K562 (cell line): ENCODE measurements at regions not wholly inside any gene's neighbourhood (a gene's known extent, or its start where the extent isn't known, plus 50 kb on each side); places are given as distances from the start of the nearest gene placed in this dataset.

Experiments used
- ATAC-seq: fragments of 200-7000 bp; cut with Tn5 transposase; 3 replicates; pipeline ENCODE4 v1.9.1; 2020; ENCODE audit warnings: moderate library complexity
- BruUV-seq: library from RNA; stranded (reverse); fragments of 400-500 nt; replicated peaks from 2 replicates; lab custom pipeline; 2021; lab: Mats Ljungman, UMichigan
- CTCF ChIA-PET: fragments of 300-600 bp; formaldehyde crosslinking; extraction: SDS; loops from one replicate; lab custom pipeline; 2021; ENCODE audit warnings: low intra/inter-chr PET ratio; lab: Yijun Ruan, JAX
- POLR2A ChIA-PET: fragments of 300-600, 350-650 bp; sonication (Branson Sonifier 250); formaldehyde crosslinking; extraction: SDS; loops from one replicate; lab custom pipeline; 2021; ENCODE audit warnings: antibody characterized with exemption, inconsistent platforms; lab: Yijun Ruan, JAX
- DNase-seq, 4 experiments: peaks; one replicate each; pipeline versions ENCODE4 v3.0.0 to v3.0.0-alpha.2; 2011 to 2018; ENCODE audit warnings: low spot score in 3 of 4, mixed read lengths in 3 of 4; ENCODE audit errors: extremely low read depth in 1 of 4
- FAIRE-seq: peaks from 2 replicates; lab custom pipeline; 2011; peaks lifted over from hg19 to GRCh38; lab: Jason Lieb, UNC
- H2AFZ ChIP-seq: 2 replicates; pipeline ENCODE4 v1.6.0; 2011; ENCODE audit warnings: low read depth, low read length, control low read depth, inconsistent platforms
- H3K27ac ChIP-seq: fragments of 200-600 bp; 3 replicates; pipeline ENCODE4 v1.8.0; 2011; ENCODE audit warnings: low read depth, mild to moderate bottlenecking, control low read depth, inconsistent platforms, low read length, moderate library complexity, mixed read lengths; ENCODE audit errors: extremely low read depth
- H3K27me3 ChIP-seq, 2 experiments: fragments of 300-600 bp in 1 of 2; 2 replicates in 1 of 2; 3 replicates in 1 of 2; pipeline versions ENCODE4 v1.6.0 to v1.8.0; 2011; ENCODE audit warnings: inconsistent platforms in 2 of 2, low read length in 2 of 2, mild to moderate bottlenecking in 1 of 2, mixed read lengths in 1 of 2, moderate library complexity in 1 of 2; ENCODE audit not compliant: control insufficient read depth in 2 of 2, insufficient read depth in 2 of 2
- H3K36me3 ChIP-seq: fragments of 300-600 bp; 3 replicates; pipeline ENCODE4 v1.8.0; 2011; ENCODE audit warnings: mild to moderate bottlenecking, low read length, inconsistent platforms; ENCODE audit not compliant: control insufficient read depth, insufficient read depth
- H3K4me1 ChIP-seq, 2 experiments: fragments of 200-600 bp in 1 of 2; replicated peaks in 1 of 2; 2 replicates in 1 of 2; 3 replicates in 1 of 2; pipeline versions ENCODE4 v1.5.1 to v1.8.0; 2011; ENCODE audit warnings: inconsistent platforms in 2 of 2, low read length in 2 of 2, mild to moderate bottlenecking in 1 of 2, mixed read lengths in 1 of 2, moderate library complexity in 1 of 2; ENCODE audit not compliant: control insufficient read depth in 2 of 2, insufficient read depth in 2 of 2
- H3K4me2 ChIP-seq: 2 replicates; pipeline ENCODE4 v1.6.1; 2011; ENCODE audit warnings: low read length, control low read depth, inconsistent platforms, mixed read lengths; ENCODE audit not compliant: insufficient read depth
- H3K4me3 ChIP-seq: fragments of 200-600 bp; sonication (generic), shearing (Covaris generic); 2 replicates; pipeline ENCODE4 v1.5.1; 2016; ENCODE audit warnings: control low read depth, inconsistent platforms
- H3K79me2 ChIP-seq: fragments of 200-600 bp; 3 replicates; pipeline ENCODE4 v1.8.0; 2011; ENCODE audit warnings: low read length, inconsistent platforms; ENCODE audit not compliant: control insufficient read depth, insufficient read depth
- H3K9ac ChIP-seq, 2 experiments: 2 replicates each; pipeline versions ENCODE4 v1.6.0 to v1.6.1; 2011; ENCODE audit warnings: low read depth in 2 of 2, low read length in 2 of 2, control low read depth in 1 of 2, inconsistent platforms in 1 of 2, mild to moderate bottlenecking in 1 of 2, mixed read lengths in 1 of 2; ENCODE audit not compliant: insufficient read depth in 1 of 2
- H3K9me1 ChIP-seq: one replicate; pipeline ENCODE4 v1.6.0; 2011; ENCODE audit warnings: inconsistent platforms, mild to moderate bottlenecking, low read length, moderate library complexity; ENCODE audit not compliant: control insufficient read depth, insufficient read depth
- H3K9me3 ChIP-seq: replicated peaks from 2 replicates; pipeline ENCODE4 v1.5.1; 2011; ENCODE audit warnings: low read depth, low read length, inconsistent platforms; ENCODE audit not compliant: control insufficient read depth, insufficient read depth
- H4K20me1 ChIP-seq: replicated peaks from 2 replicates; pipeline ENCODE4 v1.6.1; 2011; ENCODE audit warnings: low read length, inconsistent platforms, mixed read lengths; ENCODE audit not compliant: control insufficient read depth, insufficient read depth
- ETV1 ChIP-seq: fragments of 450-650 bp; conservative IDR thresholded peaks from 2 replicates; pipeline ENCODE4 v1.6.1; 2016; ENCODE audit warnings: missing genetic modification characterization, control low read depth, low read depth, missing compliant biosample characterization
- KDM2B ChIP-seq: fragments of 250-450 bp; sonication (Bioruptor Pico); IDR thresholded peaks from 2 replicates; pipeline ENCODE4 v1.8.0; 2021; ENCODE audit warnings: mild to moderate bottlenecking, moderate library complexity
- RBM25 ChIP-seq: fragments of 200-400 bp; formaldehyde crosslinking; IDR thresholded peaks from 2 replicates; pipeline ENCODE4 v1.6.1; 2018; ENCODE audit warnings: low read length, low read depth, moderate library complexity; ENCODE audit not compliant: severe bottlenecking
- WGBS: fragments of 100-300 bp; shearing (Covaris generic); methylation state at CpG from one replicate; pipeline ENCODE4 v1.1.6; 2016; ENCODE audit warnings: low coverage, mixed read lengths; ENCODE audit not compliant: insufficient coverage; ENCODE audit errors: missing lambda C conversion rate; 5-methylcytosine and 5-hydroxymethylcytosine counted together
- in situ Hi-C: fragments of 300-500 bp; cut with MboI; formaldehyde crosslinking; loops from 4 replicates; pipeline ENCODE4 v1.15.0; 2018; ENCODE audit warnings: inconsistent platforms, mixed read lengths
- intact Hi-C: fragments of 100-400 bp; cut with micrococcal nuclease; formaldehyde crosslinking; loops from 2 replicates; pipeline ENCODE4 v1.14.2; 2022
- TF ChIP-seq, protein P1 (sequence below): fragments of 450-650 bp; IDR thresholded peaks from 2 replicates; pipeline ENCODE4 v1.7.0; 2016; ENCODE audit warnings: borderline replicate concordance
- TF ChIP-seq, protein P2 (sequence below): fragments of 250-450 bp; sonication (Bioruptor Pico); IDR thresholded peaks from 2 replicates; pipeline ENCODE4 v1.5.0; 2021

DNA sequence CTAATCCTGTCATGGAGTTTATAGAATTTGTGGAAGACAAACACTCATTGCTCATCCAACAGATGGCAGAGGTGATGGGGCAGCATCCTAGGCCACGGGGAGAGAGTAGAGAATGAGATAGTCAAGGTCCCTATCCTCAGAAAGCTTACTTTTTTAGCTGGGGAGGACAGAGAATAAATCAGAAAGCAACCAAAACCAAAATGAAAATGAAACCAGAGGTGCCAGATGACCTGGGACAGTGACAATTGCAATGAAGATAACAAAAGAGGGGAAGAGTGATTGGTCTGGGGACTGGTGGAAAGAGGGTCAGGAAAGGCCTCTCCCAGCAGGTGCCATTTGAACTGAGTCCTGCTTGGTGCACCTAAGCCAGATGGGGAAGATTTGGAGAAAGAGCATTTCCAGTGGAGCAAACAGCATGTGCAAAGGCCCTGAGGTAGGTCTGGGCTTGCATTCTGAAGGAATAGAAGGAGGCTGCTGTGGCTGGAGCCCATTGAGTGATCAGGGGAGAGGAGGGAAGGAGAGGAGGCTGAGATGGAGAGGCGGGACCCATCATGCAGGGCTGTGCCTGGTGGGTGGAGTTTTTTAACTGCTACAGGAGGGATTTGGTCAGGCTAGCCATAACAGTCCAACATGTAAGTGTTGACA, 164.1 kb downstream of the RPS24 start:
- no TSS peak for BruUV-seq
- Histone ChIP-seq H3K36me3 (no peaks in the 10 kb centered on the region), H3K9me1 (no peaks in the 10 kb centered on the region), H3K4me1 (0 out of 5 replicates have a peak, but pooled peaks cover 0 to 4% of the 10 kb centered on the region in 2 experiments), H3K4me2 (no peak overlapping the region), H3K27ac (no peak overlapping the region), H3K9ac (no peak overlapping the region), H3K79me2 (no peaks in the 10 kb centered on the region), H4K20me1 (no peaks in the 10 kb centered on the region; the same call in 1 of the 2 replicates), H3K4me3 (no peak overlapping the region), H2AFZ (no peak overlapping the region), H3K9me3 (no peaks in the 10 kb centered on the region), H3K27me3 (peaks cover 0 to 22% of the 10 kb centered on the region in 2 experiments; a peak in 1 of 5 replicates)
- WGBS, result 0% methylated on average over 2 of the region's 2 CpGs
- ChIA-PET POLR2A (no interaction called here), CTCF (no interaction called here)
- in situ Hi-C loops, result no loop called here
- ATAC-seq, result no peak
- no peak for DNase-seq
- no peak for TF ChIP-seq KDM2B (CRISPR knock-in tag)
- peak; percentile 27 for TF ChIP-seq RBM25
- intact Hi-C loops, result no loop called here
- no peak for FAIRE-seq

DNA sequence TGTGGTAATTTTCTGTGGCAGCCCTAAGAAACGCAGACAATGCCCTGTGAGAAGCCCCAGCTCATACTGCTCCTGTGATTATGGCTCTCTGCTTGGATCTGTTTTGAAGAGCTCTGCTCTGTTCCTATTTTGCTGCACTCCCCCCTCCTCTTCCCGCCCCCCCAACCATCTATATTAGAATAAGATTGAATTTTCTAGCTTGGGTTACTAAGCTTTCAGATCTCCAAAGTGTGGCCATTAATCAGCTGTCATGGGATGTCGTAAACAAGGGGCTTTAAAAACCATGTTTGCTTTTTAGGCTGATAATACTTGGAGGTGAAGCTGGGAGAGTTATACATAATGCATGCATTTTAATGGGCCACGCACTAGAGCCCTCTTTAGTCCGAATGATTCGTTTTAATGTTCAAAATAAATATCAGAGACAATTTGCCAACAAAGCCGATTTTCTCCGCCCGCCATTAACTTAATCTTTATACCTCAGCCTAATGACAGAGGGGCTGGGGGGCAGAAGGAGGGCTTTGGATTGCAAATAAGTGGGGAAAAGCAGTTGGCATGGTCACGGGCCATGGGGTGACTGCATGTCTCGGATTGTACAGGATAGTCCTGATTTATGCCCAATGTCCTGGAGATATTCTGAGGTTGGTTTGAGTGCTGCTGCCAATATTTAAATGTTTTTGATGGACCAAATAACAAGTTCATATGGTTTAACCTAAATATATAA, 165.5 kb downstream of the RPS24 start:
- WGBS, result under 1% methylated on average over 11 of the region's 11 CpGs
- no peak overlapping the region for H2AFZ ChIP-seq
- H3K4me1 ChIP-seq, result 0 out of 5 replicates have a peak, but pooled peaks cover 0 to 4% of the 10 kb centered on the region in 2 experiments
- no peaks in the 10 kb centered on the region; the same call in 1 of the 2 replicates for H4K20me1 ChIP-seq
- H3K79me2 ChIP-seq, result no peaks in the 10 kb centered on the region
- POLR2A ChIA-PET, result interaction anchor here (1.2 to 1.4 kb wide), 2 partner anchors 9 to 11 kb away, joined by 4 to 6 read pairs; no protein-coding TSS in a partner anchor
- H3K9me3 ChIP-seq, result no peaks in the 10 kb centered on the region
- in situ Hi-C loops (no loop called here), intact Hi-C loops (no loop called here)
- no peak overlapping the region for H3K9ac ChIP-seq
- TF ChIP-seq, protein P1, sequence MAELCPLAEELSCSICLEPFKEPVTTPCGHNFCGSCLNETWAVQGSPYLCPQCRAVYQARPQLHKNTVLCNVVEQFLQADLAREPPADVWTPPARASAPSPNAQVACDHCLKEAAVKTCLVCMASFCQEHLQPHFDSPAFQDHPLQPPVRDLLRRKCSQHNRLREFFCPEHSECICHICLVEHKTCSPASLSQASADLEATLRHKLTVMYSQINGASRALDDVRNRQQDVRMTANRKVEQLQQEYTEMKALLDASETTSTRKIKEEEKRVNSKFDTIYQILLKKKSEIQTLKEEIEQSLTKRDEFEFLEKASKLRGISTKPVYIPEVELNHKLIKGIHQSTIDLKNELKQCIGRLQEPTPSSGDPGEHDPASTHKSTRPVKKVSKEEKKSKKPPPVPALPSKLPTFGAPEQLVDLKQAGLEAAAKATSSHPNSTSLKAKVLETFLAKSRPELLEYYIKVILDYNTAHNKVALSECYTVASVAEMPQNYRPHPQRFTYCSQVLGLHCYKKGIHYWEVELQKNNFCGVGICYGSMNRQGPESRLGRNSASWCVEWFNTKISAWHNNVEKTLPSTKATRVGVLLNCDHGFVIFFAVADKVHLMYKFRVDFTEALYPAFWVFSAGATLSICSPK, result no peak
- TF ChIP-seq ETV1 (tag), result no peak
- TF ChIP-seq, protein P2, sequence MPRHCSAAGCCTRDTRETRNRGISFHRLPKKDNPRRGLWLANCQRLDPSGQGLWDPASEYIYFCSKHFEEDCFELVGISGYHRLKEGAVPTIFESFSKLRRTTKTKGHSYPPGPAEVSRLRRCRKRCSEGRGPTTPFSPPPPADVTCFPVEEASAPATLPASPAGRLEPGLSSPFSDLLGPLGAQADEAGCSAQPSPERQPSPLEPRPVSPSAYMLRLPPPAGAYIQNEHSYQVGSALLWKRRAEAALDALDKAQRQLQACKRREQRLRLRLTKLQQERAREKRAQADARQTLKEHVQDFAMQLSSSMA (CRISPR knock-in tag), result no peak
- FAIRE-seq (no peak), DNase-seq (no peak), ATAC-seq (no peak)
- no peak overlapping the region for H3K4me3 ChIP-seq
- no peaks in the 10 kb centered on the region for H3K9me1 ChIP-seq
- no peak overlapping the region for H3K4me2 ChIP-seq
- H3K27ac ChIP-seq, result no peak overlapping the region
- no peaks in the 10 kb centered on the region for H3K36me3 ChIP-seq
- peaks cover 0 to 31% of the 10 kb centered on the region in 2 experiments; a peak in 1 of 5 replicates for H3K27me3 ChIP-seq
- CTCF ChIA-PET, result no interaction called here
- no TSS peak for BruUV-seq
